Suprapubic skin (tissue), 4 donors: ENCODE measurements at regions not wholly inside any gene's neighbourhood (a gene's known extent, or its start where the extent isn't known, plus 50 kb on each side); places are given as distances from the start of the nearest gene placed in this dataset.
"Not testable (repeated sequence)": the region's sequence is repeated elsewhere in the genome, so short reads cannot be mapped to it uniquely, and the experiment has no call there.

Source experiments
- DNase-seq, 2 donors: peaks; one replicate each; pipeline ENCODE4 v3.0.0-alpha.2; 2019; ENCODE audit warnings: low spot score in 2 of 2
- H3K27ac ChIP-seq: fragments of 200-600 bp; sonication (generic); one replicate; pipeline ENCODE4 v1.5.1; 2019
- H3K27me3 ChIP-seq: fragments of 200-600 bp; sonication (generic); one replicate; pipeline ENCODE4 v1.5.1; 2019
- H3K36me3 ChIP-seq: fragments of 200-600 bp; sonication (generic); one replicate; pipeline ENCODE4 v1.5.1; 2019
- H3K4me1 ChIP-seq: fragments of 200-600 bp; sonication (generic); one replicate; pipeline ENCODE4 v1.5.1; 2019
- H3K4me3 ChIP-seq: fragments of 200-600 bp; sonication (generic); one replicate; pipeline ENCODE4 v1.5.1; 2019; ENCODE audit warnings: mild to moderate bottlenecking
- H3K9me3 ChIP-seq: fragments of 200-600 bp; sonication (generic); one replicate; pipeline ENCODE4 v1.5.1; 2019
- CTCF ChIP-seq, 2 donors: fragments of 200-600 bp in 1 of 2; fragments of 450-650 bp in 1 of 2; sonication (generic) in 1 of 2; IDR thresholded peaks; one replicate each; pipeline ENCODE4 v1.5.1; 2016 to 2019; ENCODE audit warnings: antibody characterized with exemption in 2 of 2, mild to moderate bottlenecking in 1 of 2, moderate library complexity in 1 of 2
- EP300 ChIP-seq: sonication (generic); formaldehyde crosslinking; IDR thresholded peaks from one replicate; pipeline ENCODE4 v1.6.1; 2017; ENCODE audit warnings: antibody characterized with exemption
- POLR2A ChIP-seq, 2 donors: fragments of 450-650 bp; IDR thresholded peaks; one replicate each; pipeline ENCODE4 v1.6.1; 2017; ENCODE audit warnings: antibody characterized with exemption in 2 of 2, mild to moderate bottlenecking in 2 of 2, moderate library complexity in 2 of 2
- POLR2AphosphoS5 ChIP-seq, 3 donors: sonication (generic); formaldehyde crosslinking; IDR thresholded peaks; one replicate each; pipeline ENCODE4 v1.6.1; 2017; ENCODE audit warnings: antibody characterized with exemption in 3 of 3
- WGBS: methylation state at CpG from one replicate; pipeline ENCODE4 v1.1.5; 2018; 5-methylcytosine and 5-hydroxymethylcytosine counted together

- Histone ChIP-seq H3K27ac (no peak overlapping the region), H3K27me3 (no peaks in the 10 kb centered on the region), H3K9me3 (no peaks in the 10 kb centered on the region), H3K4me3 (no peak overlapping the region), H3K36me3 (no peaks in the 10 kb centered on the region), H3K4me1 (no peaks in the 10 kb centered on the region)
- TF ChIP-seq POLR2AphosphoS5 (IDR thresholded peaks at IDR 0.05), result no peak
- TF ChIP-seq EP300, result no peak
- DNase-seq, result no peak
- WGBS, result 89% methylated on average over 1 of the region's 1 CpG
These were observed 106.4 kb downstream of the TDRD15 start for GRCh38 chr2:21230140-21230539.

GRCh38 chr2:21231985-21232384 lies 108.2 kb downstream of the TDRD15 start:
- no peaks in the 10 kb centered on the region for H3K9me3 ChIP-seq
- H3K4me1 ChIP-seq, result no peaks in the 10 kb centered on the region
- no peak for DNase-seq
- no peak overlapping the region for H3K4me3 ChIP-seq
- TF ChIP-seq POLR2AphosphoS5 (IDR thresholded peaks at IDR 0.05), result no peak
- TF ChIP-seq CTCF (IDR thresholded peaks at IDR 0.05), result no peak
- TF ChIP-seq POLR2A (IDR thresholded peaks at IDR 0.05), result no peak
- no peak for TF ChIP-seq EP300
- no peaks in the 10 kb centered on the region for H3K36me3 ChIP-seq
- H3K27me3 ChIP-seq, result no peaks in the 10 kb centered on the region
- H3K27ac ChIP-seq, result no peak overlapping the region

- TF ChIP-seq EP300, result no peak
- TF ChIP-seq POLR2A (IDR thresholded peaks at IDR 0.05), result no peak
- TF ChIP-seq POLR2AphosphoS5 (IDR thresholded peaks at IDR 0.05), result no peak
- no peak for TF ChIP-seq CTCF (IDR thresholded peaks at IDR 0.05)
- H3K4me3 ChIP-seq, result no peak overlapping the region
- no peaks in the 10 kb centered on the region for H3K27me3 ChIP-seq
- H3K27ac ChIP-seq, result no peak overlapping the region
- no peaks in the 10 kb centered on the region for H3K9me3 ChIP-seq
- no peaks in the 10 kb centered on the region for H3K4me1 ChIP-seq
- H3K36me3 ChIP-seq, result no peaks in the 10 kb centered on the region
- 80% methylated on average over 3 of the region's 3 CpGs for WGBS
- DNase-seq, result no peak
These were observed 109.4 kb downstream of the TDRD15 start for GRCh38 chr2:21233194-21233593.

GRCh38 chr2:21234001-21234400 lies 110.2 kb downstream of the TDRD15 start:
- no peak for DNase-seq
- TF ChIP-seq CTCF (IDR thresholded peaks at IDR 0.05) (no peak), POLR2A (IDR thresholded peaks at IDR 0.05) (no peak)
- no peaks in the 10 kb centered on the region for H3K9me3 ChIP-seq
- no peaks in the 10 kb centered on the region for H3K27me3 ChIP-seq
- no peak overlapping the region for H3K27ac ChIP-seq
- no peaks in the 10 kb centered on the region for H3K4me1 ChIP-seq
- no peak overlapping the region for H3K4me3 ChIP-seq
- H3K36me3 ChIP-seq, result no peaks in the 10 kb centered on the region
- WGBS, result 76% methylated on average over 3 of the region's 3 CpGs

- no peaks in the 10 kb centered on the region for H3K4me1 ChIP-seq
- no peaks in the 10 kb centered on the region for H3K27me3 ChIP-seq
- H3K4me3 ChIP-seq, result no peak overlapping the region
- no peak for DNase-seq
- TF ChIP-seq EP300 (no peak), POLR2A (IDR thresholded peaks at IDR 0.05) (no peak), CTCF (IDR thresholded peaks at IDR 0.05) (no peak), POLR2AphosphoS5 (IDR thresholded peaks at IDR 0.05) (no peak)
- 65% methylated on average over 3 of the region's 3 CpGs for WGBS
- H3K36me3 ChIP-seq, result no peaks in the 10 kb centered on the region
- no peaks in the 10 kb centered on the region for H3K9me3 ChIP-seq
- no peak overlapping the region for H3K27ac ChIP-seq
These were observed 110.8 kb downstream of the TDRD15 start for GRCh38 chr2:21234464-21235120.

- not testable (repeated sequence) for H3K4me1 ChIP-seq, H3K9me3 ChIP-seq, DNase-seq, H3K27ac ChIP-seq, H3K27me3 ChIP-seq, H3K36me3 ChIP-seq, H3K4me3 ChIP-seq
- 87% methylated on average over 1 of the region's 1 CpG for WGBS
These were observed 116.0 kb downstream of the TDRD15 start for GRCh38 chr2:21239749-21240148.
